K562 (cell line): ENCODE measurements at regions not wholly inside any gene's neighbourhood (a gene's known extent, or its start where the extent isn't known, plus 50 kb on each side); places are given as distances from the start of the nearest gene placed in this dataset.

Source experiments
- ATAC-seq: fragments of 200-7000 bp; cut with Tn5 transposase; 3 replicates; pipeline ENCODE4 v1.9.1; 2020; ENCODE audit warnings: moderate library complexity
- BruUV-seq: library from RNA; stranded (reverse); fragments of 400-500 nt; replicated peaks from 2 replicates; lab custom pipeline; 2021; lab: Mats Ljungman, UMichigan
- CTCF ChIA-PET: fragments of 300-600 bp; formaldehyde crosslinking; extraction: SDS; loops from one replicate; lab custom pipeline; 2021; ENCODE audit warnings: low intra/inter-chr PET ratio; lab: Yijun Ruan, JAX
- POLR2A ChIA-PET: fragments of 300-600, 350-650 bp; sonication (Branson Sonifier 250); formaldehyde crosslinking; extraction: SDS; loops from one replicate; lab custom pipeline; 2021; ENCODE audit warnings: antibody characterized with exemption, inconsistent platforms; lab: Yijun Ruan, JAX
- DNase-seq, 4 experiments: peaks; one replicate each; pipeline versions ENCODE4 v3.0.0 to v3.0.0-alpha.2; 2011 to 2018; ENCODE audit warnings: low spot score in 3 of 4, mixed read lengths in 3 of 4; ENCODE audit errors: extremely low read depth in 1 of 4
- FAIRE-seq: peaks from 2 replicates; lab custom pipeline; 2011; peaks lifted over from hg19 to GRCh38; lab: Jason Lieb, UNC
- H2AFZ ChIP-seq: 2 replicates; pipeline ENCODE4 v1.6.0; 2011; ENCODE audit warnings: low read depth, low read length, control low read depth, inconsistent platforms
- H3K27ac ChIP-seq: fragments of 200-600 bp; 3 replicates; pipeline ENCODE4 v1.8.0; 2011; ENCODE audit warnings: low read depth, mild to moderate bottlenecking, control low read depth, inconsistent platforms, low read length, moderate library complexity, mixed read lengths; ENCODE audit errors: extremely low read depth
- H3K27me3 ChIP-seq, 2 experiments: fragments of 300-600 bp in 1 of 2; 2 replicates in 1 of 2; 3 replicates in 1 of 2; pipeline versions ENCODE4 v1.6.0 to v1.8.0; 2011; ENCODE audit warnings: inconsistent platforms in 2 of 2, low read length in 2 of 2, mild to moderate bottlenecking in 1 of 2, mixed read lengths in 1 of 2, moderate library complexity in 1 of 2; ENCODE audit not compliant: control insufficient read depth in 2 of 2, insufficient read depth in 2 of 2
- H3K36me3 ChIP-seq: fragments of 300-600 bp; 3 replicates; pipeline ENCODE4 v1.8.0; 2011; ENCODE audit warnings: mild to moderate bottlenecking, low read length, inconsistent platforms; ENCODE audit not compliant: control insufficient read depth, insufficient read depth
- H3K4me1 ChIP-seq, 2 experiments: fragments of 200-600 bp in 1 of 2; replicated peaks in 1 of 2; 2 replicates in 1 of 2; 3 replicates in 1 of 2; pipeline versions ENCODE4 v1.5.1 to v1.8.0; 2011; ENCODE audit warnings: inconsistent platforms in 2 of 2, low read length in 2 of 2, mild to moderate bottlenecking in 1 of 2, mixed read lengths in 1 of 2, moderate library complexity in 1 of 2; ENCODE audit not compliant: control insufficient read depth in 2 of 2, insufficient read depth in 2 of 2
- H3K4me2 ChIP-seq: 2 replicates; pipeline ENCODE4 v1.6.1; 2011; ENCODE audit warnings: low read length, control low read depth, inconsistent platforms, mixed read lengths; ENCODE audit not compliant: insufficient read depth
- H3K4me3 ChIP-seq: fragments of 200-600 bp; sonication (generic), shearing (Covaris generic); 2 replicates; pipeline ENCODE4 v1.5.1; 2016; ENCODE audit warnings: control low read depth, inconsistent platforms
- H3K79me2 ChIP-seq: fragments of 200-600 bp; 3 replicates; pipeline ENCODE4 v1.8.0; 2011; ENCODE audit warnings: low read length, inconsistent platforms; ENCODE audit not compliant: control insufficient read depth, insufficient read depth
- H3K9ac ChIP-seq, 2 experiments: 2 replicates each; pipeline versions ENCODE4 v1.6.0 to v1.6.1; 2011; ENCODE audit warnings: low read depth in 2 of 2, low read length in 2 of 2, control low read depth in 1 of 2, inconsistent platforms in 1 of 2, mild to moderate bottlenecking in 1 of 2, mixed read lengths in 1 of 2; ENCODE audit not compliant: insufficient read depth in 1 of 2
- H3K9me1 ChIP-seq: one replicate; pipeline ENCODE4 v1.6.0; 2011; ENCODE audit warnings: inconsistent platforms, mild to moderate bottlenecking, low read length, moderate library complexity; ENCODE audit not compliant: control insufficient read depth, insufficient read depth
- H3K9me3 ChIP-seq: replicated peaks from 2 replicates; pipeline ENCODE4 v1.5.1; 2011; ENCODE audit warnings: low read depth, low read length, inconsistent platforms; ENCODE audit not compliant: control insufficient read depth, insufficient read depth
- H4K20me1 ChIP-seq: replicated peaks from 2 replicates; pipeline ENCODE4 v1.6.1; 2011; ENCODE audit warnings: low read length, inconsistent platforms, mixed read lengths; ENCODE audit not compliant: control insufficient read depth, insufficient read depth
- ARNT ChIP-seq, 2 experiments: fragments of 450-650 bp; IDR thresholded peaks; 2 replicates each; pipeline ENCODE4 v1.6.1; 2016; ENCODE audit warnings: mild to moderate bottlenecking in 1 of 2
- HDAC6 ChIP-seq: IDR thresholded peaks from 2 replicates; pipeline ENCODE4 v1.6.1; 2012; ENCODE audit warnings: low read depth, mild to moderate bottlenecking, control low read depth, inconsistent platforms, low read length, moderate library complexity
- MAFF ChIP-seq: IDR thresholded peaks from 2 replicates; pipeline ENCODE4 v1.6.1; 2012; ENCODE audit warnings: low read length, improper control_type of control experiment
- MEIS2 ChIP-seq: fragments of 450-650 bp; IDR thresholded peaks from 2 replicates; pipeline ENCODE4 v1.6.1; 2014; ENCODE audit warnings: mild to moderate bottlenecking; ENCODE audit not compliant: partially characterized antibody
- MYNN ChIP-seq, 2 experiments: sonication (generic); formaldehyde crosslinking in 1 of 2; IDR thresholded peaks; 2 replicates each; pipeline versions ENCODE4 v1.5.0 to v1.6.1; 2016 to 2020; ENCODE audit warnings: antibody characterized with exemption in 1 of 2, missing genetic modification reagents in 1 of 2
- PHB2 ChIP-seq: fragments of 450-650 bp; IDR thresholded peaks from 2 replicates; pipeline ENCODE4 v1.6.1; 2017; ENCODE audit warnings: low read depth
- POLR2H ChIP-seq: IDR thresholded peaks from 2 replicates; pipeline ENCODE4 v1.6.1; 2016; ENCODE audit warnings: missing genetic modification characterization, low read depth, mild to moderate bottlenecking, control low read depth, missing compliant biosample characterization, moderate library complexity
- RUNX1 ChIP-seq: sonication (generic); IDR thresholded peaks from 2 replicates; pipeline ENCODE4 v1.6.1; 2016; ENCODE audit warnings: antibody characterized with exemption, low read depth
- ZBTB26 ChIP-seq: fragments of 450-650 bp; formaldehyde crosslinking; IDR thresholded peaks from 2 replicates; pipeline ENCODE4 v1.4.0; 2022; ENCODE audit warnings: missing genetic modification characterization
- ZC3H8 ChIP-seq: fragments of 450-650 bp; IDR thresholded peaks from 2 replicates; pipeline ENCODE4 v1.6.1; 2017
- WGBS: fragments of 100-300 bp; shearing (Covaris generic); methylation state at CpG from one replicate; pipeline ENCODE4 v1.1.6; 2016; ENCODE audit warnings: low coverage, mixed read lengths; ENCODE audit not compliant: insufficient coverage; ENCODE audit errors: missing lambda C conversion rate; 5-methylcytosine and 5-hydroxymethylcytosine counted together
- in situ Hi-C: fragments of 300-500 bp; cut with MboI; formaldehyde crosslinking; loops from 4 replicates; pipeline ENCODE4 v1.15.0; 2018; ENCODE audit warnings: inconsistent platforms, mixed read lengths
- intact Hi-C: fragments of 100-400 bp; cut with micrococcal nuclease; formaldehyde crosslinking; loops from 2 replicates; pipeline ENCODE4 v1.14.2; 2022
- TF ChIP-seq, protein P1 (sequence below): fragments of 450-650 bp; IDR thresholded peaks from 2 replicates; pipeline ENCODE4 v1.6.1; 2018; ENCODE audit warnings: mild to moderate bottlenecking, low read depth; ENCODE audit not compliant: partially characterized antibody

DNA sequence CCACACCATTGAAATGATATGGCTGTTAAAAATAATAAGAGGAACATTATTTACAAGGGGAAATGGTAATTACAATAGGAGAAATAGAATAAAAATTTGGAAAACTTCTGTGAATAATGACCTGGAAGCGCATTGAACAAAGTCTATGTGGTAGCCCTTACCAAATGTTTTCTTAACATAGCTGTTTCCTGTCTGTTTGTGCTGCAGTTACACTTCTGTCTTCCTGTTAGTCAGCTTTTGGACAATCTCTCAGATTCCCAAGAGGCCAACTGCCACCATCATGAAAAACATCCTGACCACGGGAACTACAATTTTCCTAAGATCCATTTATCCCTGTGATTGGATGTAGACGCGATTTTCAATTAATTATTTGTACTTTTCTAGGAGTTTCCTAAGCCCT lies 754.4 kb upstream of the MARCKS start (continued):
- TF ChIP-seq ZBTB26 (CRISPR knock-in tag) (no peak), ZC3H8 (no peak), MAFF (no peak), HDAC6 (no peak), MYNN (IDR thresholded peaks at IDR 0.05) (no peak), MYNN (CRISPR knock-in tag; IDR thresholded peaks at IDR 0.05) (no peak), PHB2 (no peak)

GRCh38 chr6:113103634-113104361 lies 753.3 kb upstream of the MARCKS start:
- BruUV-seq, result no TSS peak
- Histone ChIP-seq H3K9ac (no peak overlapping the region), H3K27me3 (no peaks in the 10 kb centered on the region)

More at GRCh38 chr6:113103634-113104361, 753.3 kb upstream of the MARCKS start:
- in situ Hi-C loops, result no loop called here
- POLR2A ChIA-PET, result no interaction called here
- TF ChIP-seq ARNT (IDR thresholded peaks at IDR 0.05), result no peak
- TF ChIP-seq, protein P1, sequence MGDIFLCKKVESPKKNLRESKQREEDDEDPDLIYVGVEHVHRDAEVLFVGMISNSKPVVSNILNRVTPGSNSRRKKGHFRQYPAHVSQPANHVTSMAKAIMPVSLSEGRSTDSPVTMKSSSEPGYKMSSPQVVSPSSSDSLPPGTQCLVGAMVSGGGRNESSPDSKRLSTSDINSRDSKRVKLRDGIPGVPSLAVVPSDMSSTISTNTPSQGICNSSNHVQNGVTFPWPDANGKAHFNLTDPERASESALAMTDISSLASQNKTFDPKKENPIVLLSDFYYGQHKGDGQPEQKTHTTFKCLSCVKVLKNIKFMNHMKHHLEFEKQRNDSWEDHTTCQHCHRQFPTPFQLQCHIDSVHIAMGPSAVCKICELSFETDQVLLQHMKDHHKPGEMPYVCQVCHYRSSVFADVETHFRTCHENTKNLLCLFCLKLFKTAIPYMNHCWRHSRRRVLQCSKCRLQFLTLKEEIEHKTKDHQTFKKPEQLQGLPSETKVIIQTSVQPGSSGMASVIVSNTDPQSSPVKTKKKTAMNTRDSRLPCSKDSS, result no peak
- TF ChIP-seq MEIS2, result peak; percentile 9
- TF ChIP-seq POLR2H, result no peak
- TF ChIP-seq RUNX1, result no peak
- TF ChIP-seq, all 486 proteins: peak for 1
- 4% methylated on average over 4 of the region's 4 CpGs for WGBS
- no peak overlapping the region for H3K4me2 ChIP-seq
- H3K79me2 ChIP-seq, result no peaks in the 10 kb centered on the region
- ATAC-seq (no peak), FAIRE-seq (no peak), DNase-seq (no peak)
- H3K4me3 ChIP-seq, result no peak overlapping the region
- no peaks in the 10 kb centered on the region for H3K9me3 ChIP-seq
- intact Hi-C loops, result no loop called here
- no peak overlapping the region; the same call in 2 of the 3 replicates for H3K27ac ChIP-seq
- H3K36me3 ChIP-seq, result no peaks in the 10 kb centered on the region
- CTCF ChIA-PET, result no interaction called here
- H4K20me1 ChIP-seq, result no peaks in the 10 kb centered on the region
- H3K9me1 ChIP-seq, result no peaks in the 10 kb centered on the region
- H2AFZ ChIP-seq, result no peak overlapping the region; the same call in 1 of the 2 replicates
- H3K4me1 ChIP-seq, result no peaks in the 10 kb centered on the region
